Amniotic epithelial cell (primary cell): ENCODE measurements at regions not wholly inside any gene's neighbourhood (a gene's known extent, or its start where the extent isn't known, plus 50 kb on each side); places are given as distances from the start of the nearest gene placed in this dataset.
"Not testable (repeated sequence)": the region's sequence is repeated elsewhere in the genome, so short reads cannot be mapped to it uniquely, and the experiment has no call there.

Experiments used
- DNase-seq: peaks from one replicate; pipeline ENCODE4 v3.0.0-alpha.2; 2010; ENCODE audit warnings: low read depth

- no peak for DNase-seq
Measured at GRCh38 chr6:27161115-27161514, 86.4 kb upstream of the PRSS16 start.

GRCh38 chr6:27161603-27161945 is 85.9 kb upstream of the PRSS16 start:
- DNase-seq = no peak

GRCh38 chr6:27161946-27162603 is 85.4 kb upstream of the PRSS16 start:
- DNase-seq = peak; percentile 51

GRCh38 chr6:27163834-27164233 is 83.7 kb upstream of the PRSS16 start:
- no peak for DNase-seq

- no peak for DNase-seq
Measured at GRCh38 chr6:27168108-27168507, 79.4 kb upstream of the PRSS16 start.

- DNase-seq = peak; percentile 23
Measured at GRCh38 chr6:27168586-27169443, 78.7 kb upstream of the PRSS16 start.

- not testable (repeated sequence) for DNase-seq
Measured at GRCh38 chr6:27172524-27173231, 74.8 kb upstream of the PRSS16 start.

GRCh38 chr6:27173232-27173601 is 74.3 kb upstream of the PRSS16 start:
- not testable (repeated sequence) for DNase-seq

- no peak for DNase-seq
Measured at GRCh38 chr6:27174958-27175357, 72.5 kb upstream of the PRSS16 start.

- DNase-seq = peak; percentile 25
Measured at GRCh38 chr6:27176096-27176495, 71.4 kb upstream of the PRSS16 start.

GRCh38 chr6:27176523-27177484 is 70.7 kb upstream of the PRSS16 start:
- peak; percentile 37 for DNase-seq

- peak; percentile 89 for DNase-seq
Measured at GRCh38 chr6:27177485-27178406, 69.8 kb upstream of the PRSS16 start.

GRCh38 chr6:27178407-27178730 is 69.1 kb upstream of the PRSS16 start:
- DNase-seq = no peak

- DNase-seq = no peak
Measured at GRCh38 chr6:27178860-27179259, 68.6 kb upstream of the PRSS16 start.

GRCh38 chr6:27183060-27183832 is 64.3 kb upstream of the PRSS16 start:
- no peak for DNase-seq

GRCh38 chr6:27187231-27188060 is 60.1 kb upstream of the PRSS16 start:
- DNase-seq = peak; percentile 13

GRCh38 chr6:27188061-27188884 is 59.2 kb upstream of the PRSS16 start:
- peak; percentile 55 for DNase-seq

GRCh38 chr6:27188885-27189418 is 58.5 kb upstream of the PRSS16 start:
- DNase-seq = peak; percentile 77
